ENCODE measurements at regions not wholly inside any gene's neighbourhood (a gene's known extent, or its start where the extent isn't known, plus 50 kb on each side); places are given as distances from the start of the nearest gene placed in this dataset.
A peak's percentile ranks its signal among the peaks of the same experiment; 100 is the strongest.
"Not testable (repeated sequence)": the region's sequence is repeated elsewhere in the genome, so short reads cannot be mapped to it uniquely, and the experiment has no call there.

- no peak for DNase-seq
Observed at GRCh38 chr6:165002866-165003265, 306.5 kb downstream of the C6orf118 start.

GRCh38 chr6:165002358-165002757 lies 307.0 kb downstream of the C6orf118 start:
- no peak for DNase-seq

- DNase-seq: no peak
Observed at GRCh38 chr6:165001502-165002157, 307.8 kb downstream of the C6orf118 start.

GRCh38 chr6:164998297-164998696 lies 311.1 kb downstream of the C6orf118 start:
- no peak for DNase-seq

- peak; percentile 13 for DNase-seq
Observed at GRCh38 chr6:164996838-164997237, 312.6 kb downstream of the C6orf118 start.

- DNase-seq: no peak
Observed at GRCh38 chr6:164991573-164991972, 317.8 kb downstream of the C6orf118 start.

- no peak for DNase-seq
Observed at GRCh38 chr6:164990901-164991300, 318.5 kb downstream of the C6orf118 start.

GRCh38 chr6:164982389-164982788 lies 327.0 kb downstream of the C6orf118 start:
- DNase-seq: no peak

- DNase-seq: no peak
Observed at GRCh38 chr6:164967102-164967501, 342.3 kb downstream of the C6orf118 start.

- no peak for DNase-seq
Observed at GRCh38 chr6:164962805-164963204, 346.6 kb downstream of the C6orf118 start.

GRCh38 chr6:164947164-164947563 lies 362.2 kb downstream of the C6orf118 start:
- DNase-seq: no peak

GRCh38 chr6:164942271-164942670 lies 367.1 kb downstream of the C6orf118 start:
- DNase-seq: no peak

GRCh38 chr6:164933238-164933794 lies 376.1 kb downstream of the C6orf118 start:
- not testable (repeated sequence) for DNase-seq

GRCh38 chr6:164929408-164929977 lies 379.9 kb downstream of the C6orf118 start:
- no peak for DNase-seq

- no peak for DNase-seq
Observed at GRCh38 chr6:164928728-164929407, 380.5 kb downstream of the C6orf118 start.

GRCh38 chr6:164928057-164928727 lies 381.2 kb downstream of the C6orf118 start:
- peak; percentile 48 for DNase-seq

- peak; percentile 67 for DNase-seq
Observed at GRCh38 chr6:164927288-164928056, 381.9 kb downstream of the C6orf118 start.

- no peak for DNase-seq
Observed at GRCh38 chr6:164926686-164927085, 382.7 kb downstream of the C6orf118 start.

GRCh38 chr6:164925681-164926530 lies 383.5 kb downstream of the C6orf118 start:
- DNase-seq: no peak

GRCh38 chr6:164924674-164925073 lies 384.7 kb downstream of the C6orf118 start:
- no peak for DNase-seq

GRCh38 chr6:164917211-164917610 lies 392.2 kb downstream of the C6orf118 start:
- no peak for DNase-seq

Data from right kidney (tissue), 1 donor.